GM21737 (cell line): ENCODE measurements at regions not wholly inside any gene's neighbourhood (a gene's known extent, or its start where the extent isn't known, plus 50 kb on each side); places are given as distances from the start of the nearest gene placed in this dataset.
"Not testable (repeated sequence)": the region's sequence is repeated elsewhere in the genome, so short reads cannot be mapped to it uniquely, and the experiment has no call there.

Experiments
- ATAC-seq: cut with Tn5 transposase; IDR thresholded peaks from one replicate; pipeline ENCODE4 v1.9.1; 2021; ENCODE audit warnings: mild to moderate bottlenecking, moderate library complexity; ENCODE audit not compliant: unreplicated experiment

DNA sequence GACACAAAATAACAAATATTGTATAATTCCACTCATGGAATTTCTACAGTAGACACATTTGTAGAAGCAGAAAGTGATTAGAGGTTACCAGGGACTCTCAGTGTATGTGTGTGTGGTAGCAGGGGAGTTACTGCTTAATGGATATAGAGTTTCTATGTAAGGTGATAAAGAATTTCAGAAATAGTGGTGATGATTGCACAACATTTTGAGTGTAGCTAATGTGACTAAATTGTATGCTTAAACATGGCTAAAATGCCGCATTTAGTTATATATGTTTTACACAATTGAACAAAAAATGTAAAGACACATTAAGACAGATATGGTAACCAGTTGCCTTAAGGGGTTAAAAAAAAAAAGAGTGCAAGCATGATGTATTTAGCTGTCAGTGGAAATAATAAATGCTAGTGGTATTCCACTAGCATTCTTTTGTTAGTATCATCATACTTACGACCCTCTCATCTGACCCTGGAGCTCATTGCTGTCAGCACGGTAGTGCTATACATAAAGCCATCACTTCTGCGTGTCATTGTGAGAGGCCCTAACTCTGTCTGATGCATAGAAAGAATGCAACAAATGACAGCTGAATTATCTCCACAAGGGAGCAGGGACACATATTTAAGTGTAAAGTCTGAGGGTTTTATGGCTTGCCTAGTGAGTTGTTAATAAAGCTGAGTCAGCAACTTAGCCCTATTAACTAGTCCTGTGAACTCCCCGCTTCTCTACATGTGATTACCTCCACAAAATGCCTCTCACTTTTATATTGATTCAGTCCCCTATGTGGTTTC lies 134.1 kb upstream of the RXFP2 start:
- no peak for ATAC-seq

DNA sequence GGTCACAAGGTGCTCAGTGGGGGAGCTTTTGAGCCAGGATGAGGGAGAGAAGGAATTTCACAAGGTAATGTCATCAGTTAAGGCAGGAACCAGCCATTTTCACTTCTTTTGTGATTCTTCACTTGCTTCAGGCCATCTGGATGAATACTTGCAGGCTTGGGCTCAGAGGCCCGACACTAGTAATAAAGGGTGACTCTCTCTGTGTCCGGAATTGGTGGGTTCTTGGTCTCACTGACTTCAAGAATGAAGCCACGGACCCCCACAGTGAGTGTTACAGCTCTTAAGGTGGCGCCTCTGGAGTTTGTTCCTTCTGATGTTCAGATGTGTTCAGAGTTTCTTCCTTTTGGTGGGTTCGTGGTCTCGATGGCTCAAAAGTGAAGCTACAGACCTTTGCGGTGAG lies 131.8 kb upstream of the RXFP2 start:
- ATAC-seq = not testable (repeated sequence)

DNA sequence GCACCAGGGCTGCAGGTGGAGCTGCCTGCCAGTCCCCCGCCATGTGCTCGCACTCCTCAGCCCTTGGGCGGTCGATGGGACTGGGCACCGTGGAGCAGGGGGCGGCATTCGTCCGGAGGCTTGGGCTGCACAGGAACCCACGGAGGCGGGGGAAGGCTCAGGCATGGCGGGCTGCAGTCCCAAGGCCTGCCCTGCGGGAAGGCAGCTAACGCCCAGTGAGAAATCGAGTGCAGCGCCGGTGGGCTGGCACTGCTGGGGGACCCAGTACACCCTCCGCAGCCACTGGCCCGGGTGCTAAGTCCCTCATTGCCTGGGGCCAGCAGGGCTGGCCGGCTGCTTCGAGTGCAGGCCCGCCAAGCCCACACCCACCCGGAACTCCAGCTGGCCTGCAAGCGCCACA lies 130.5 kb upstream of the RXFP2 start:
- not testable (repeated sequence) for ATAC-seq

DNA sequence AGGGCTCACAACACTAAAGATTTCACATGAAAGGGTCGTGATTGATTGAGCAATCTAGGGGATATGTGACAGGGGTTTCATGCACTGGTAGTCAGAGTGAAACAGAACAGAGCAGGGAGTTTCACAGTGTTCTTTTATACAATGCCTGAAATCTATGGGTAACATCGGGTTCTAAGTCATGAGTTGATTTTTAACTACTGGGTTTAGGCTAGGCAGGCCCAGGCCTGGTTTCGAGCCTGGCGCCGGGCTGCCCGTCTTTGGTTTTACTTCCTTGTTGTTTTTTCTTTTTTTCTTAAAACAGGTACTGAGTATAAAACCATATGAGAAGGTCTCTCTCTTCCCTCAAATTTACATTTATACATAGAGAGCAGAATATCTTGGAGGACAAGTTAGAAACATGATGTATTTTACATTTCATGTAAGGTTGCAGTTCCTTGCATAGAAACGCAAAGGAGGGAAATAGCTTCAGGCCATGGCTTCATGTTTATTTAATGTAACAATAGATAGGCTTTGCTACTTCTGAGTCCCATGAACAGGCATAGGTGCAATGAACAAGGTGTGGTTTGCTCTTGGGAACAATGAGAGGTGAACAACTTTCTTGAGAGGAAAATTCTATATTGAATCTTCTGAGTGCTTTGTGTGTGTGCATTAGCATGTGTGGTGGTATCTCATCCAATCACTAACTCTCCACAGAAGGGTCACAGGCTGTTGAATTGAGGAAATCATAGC lies 128.9 kb upstream of the RXFP2 start:
- no peak for ATAC-seq

DNA sequence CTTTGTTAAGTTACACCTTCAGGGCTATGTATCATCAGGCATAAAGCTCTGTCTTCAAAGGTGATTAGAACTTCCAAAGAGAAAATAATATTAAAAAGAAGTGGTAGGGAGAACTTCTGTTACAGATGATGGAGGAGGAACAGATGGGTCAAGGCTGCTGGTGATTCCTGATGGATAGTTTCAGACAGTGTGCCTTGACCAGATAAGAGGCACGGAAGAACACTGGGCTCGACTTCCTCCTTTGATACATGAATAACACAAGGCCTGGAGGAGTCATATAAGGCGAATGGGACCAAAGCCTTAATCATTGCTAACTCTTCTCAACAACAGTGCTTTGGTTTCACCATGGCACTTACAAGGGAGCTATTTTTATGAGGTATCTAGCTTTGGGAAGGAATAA lies 128.1 kb upstream of the RXFP2 start:
- no peak for ATAC-seq

DNA sequence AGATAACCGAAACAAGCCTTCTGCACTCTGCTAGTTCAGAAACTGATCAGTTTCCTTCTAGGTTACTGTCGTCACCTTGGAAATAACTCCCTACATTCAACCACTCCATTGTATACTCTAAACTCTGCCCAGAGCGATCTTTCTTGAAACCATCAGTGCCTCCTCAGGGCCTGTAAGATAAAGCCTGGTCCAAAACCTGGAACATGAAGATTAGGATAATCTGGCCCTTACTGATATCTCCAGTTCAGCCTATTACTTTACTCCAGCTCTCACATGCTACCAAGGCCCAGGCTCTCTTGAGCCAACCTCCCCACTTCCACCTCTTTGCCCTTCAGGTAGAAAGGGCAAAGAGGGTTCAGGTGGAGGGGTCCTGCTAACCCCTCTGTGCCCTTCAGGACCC lies 125.3 kb upstream of the RXFP2 start:
- no peak for ATAC-seq

DNA sequence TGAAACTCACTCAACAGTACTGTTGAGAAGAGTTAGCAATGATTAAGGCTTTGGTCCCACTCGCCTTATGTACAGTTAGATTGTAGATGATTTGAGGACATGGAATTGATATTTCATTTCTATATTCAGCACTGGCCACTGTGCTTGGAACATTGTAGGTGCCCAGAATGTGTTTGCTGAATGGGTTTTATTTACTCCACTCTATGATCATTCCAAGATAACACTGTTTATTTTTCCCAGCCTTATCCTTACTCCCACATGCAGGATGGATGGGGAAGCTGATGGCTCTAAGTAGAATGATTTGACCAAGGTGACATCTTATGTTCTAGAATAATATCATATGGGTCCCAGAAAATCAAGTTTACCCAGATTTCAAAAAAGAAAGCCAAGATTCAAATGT lies 124.6 kb upstream of the RXFP2 start:
- ATAC-seq = no peak

DNA sequence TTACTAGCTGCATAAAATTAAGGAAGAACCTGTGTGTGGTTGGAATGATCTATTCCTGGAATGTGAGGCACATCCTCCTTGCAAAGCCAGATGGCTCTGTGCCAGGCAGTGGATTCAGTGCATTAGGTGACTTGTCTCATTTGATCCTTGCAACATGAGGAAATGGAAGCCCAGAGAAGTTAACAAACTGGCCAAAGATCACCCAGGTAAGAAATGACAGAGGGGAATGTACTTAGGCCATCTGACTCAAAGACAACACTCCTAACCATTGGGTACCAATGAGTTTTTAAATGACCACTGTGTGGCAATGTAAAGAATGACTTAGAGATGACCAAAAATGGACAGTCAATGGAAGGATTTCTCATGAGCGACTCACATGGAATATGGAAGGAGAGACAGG lies 114.2 kb upstream of the RXFP2 start:
- no peak for ATAC-seq

DNA sequence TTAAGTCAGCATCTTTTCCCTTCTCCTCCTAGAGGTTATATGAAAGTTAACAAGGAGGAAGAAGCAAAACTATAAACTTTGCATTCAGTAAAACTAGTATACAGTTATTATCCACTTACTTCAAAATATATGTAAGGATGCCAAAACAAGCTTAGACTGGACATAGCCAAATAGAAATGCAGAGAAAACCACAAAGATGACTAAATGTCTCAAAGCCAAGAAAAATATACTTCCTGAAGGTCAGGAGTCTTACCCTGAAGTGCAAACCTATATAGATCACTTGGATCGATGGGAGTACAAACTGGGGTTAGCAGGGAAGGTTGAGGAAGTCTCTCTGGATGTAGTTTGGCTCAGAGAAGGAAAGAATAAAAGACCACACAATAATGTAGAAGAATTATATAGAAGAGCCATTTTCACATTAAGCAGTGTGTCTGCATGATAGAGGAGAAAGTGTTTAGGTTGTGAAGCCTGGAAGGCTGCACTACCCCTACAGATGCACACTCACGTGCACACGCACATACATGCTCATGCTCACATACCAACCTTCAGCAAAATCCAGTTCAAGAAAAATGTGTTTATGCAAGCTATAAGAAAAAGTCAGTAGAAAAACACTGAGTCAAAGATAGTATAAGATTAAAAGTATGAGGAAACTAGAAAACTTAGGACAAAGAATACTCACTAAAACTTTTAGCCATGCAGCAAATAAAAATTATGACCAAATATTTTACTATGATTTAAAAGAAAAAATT lies 112.1 kb upstream of the RXFP2 start:
- ATAC-seq = no peak

DNA sequence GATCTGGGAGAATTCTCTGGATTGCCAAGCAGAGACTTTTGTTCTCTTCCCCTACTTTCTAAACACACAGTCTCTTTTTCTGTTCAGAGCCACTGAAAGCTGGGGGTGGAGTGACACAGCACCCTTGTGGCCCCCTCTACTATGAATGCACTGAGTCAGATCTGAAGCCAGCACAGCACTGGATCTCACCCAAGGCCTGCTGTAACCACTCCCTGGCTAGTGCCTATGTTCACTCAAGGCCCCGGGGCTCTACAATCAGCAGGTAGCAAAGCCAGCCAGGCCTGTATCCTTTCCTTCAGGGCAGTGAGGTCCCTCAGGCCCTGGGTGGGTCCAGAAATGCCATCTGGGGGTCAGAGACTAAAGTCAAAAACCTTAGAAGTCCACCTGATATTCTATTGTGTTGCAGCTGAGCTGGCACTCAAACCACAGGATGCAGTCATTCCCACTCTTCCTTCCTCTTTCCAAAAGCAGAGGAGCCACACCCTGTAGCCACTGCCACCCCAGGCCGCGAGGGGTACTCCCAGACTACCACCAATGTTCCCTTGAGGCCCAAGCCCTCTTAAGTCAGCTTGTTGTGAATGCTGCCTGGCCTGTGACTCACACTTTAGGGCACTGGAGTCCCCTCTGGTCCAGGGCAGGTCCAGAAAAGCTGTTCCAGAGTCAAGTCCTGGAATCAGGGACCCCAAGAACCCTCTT lies 110.1 kb upstream of the RXFP2 start:
- ATAC-seq = no peak

DNA sequence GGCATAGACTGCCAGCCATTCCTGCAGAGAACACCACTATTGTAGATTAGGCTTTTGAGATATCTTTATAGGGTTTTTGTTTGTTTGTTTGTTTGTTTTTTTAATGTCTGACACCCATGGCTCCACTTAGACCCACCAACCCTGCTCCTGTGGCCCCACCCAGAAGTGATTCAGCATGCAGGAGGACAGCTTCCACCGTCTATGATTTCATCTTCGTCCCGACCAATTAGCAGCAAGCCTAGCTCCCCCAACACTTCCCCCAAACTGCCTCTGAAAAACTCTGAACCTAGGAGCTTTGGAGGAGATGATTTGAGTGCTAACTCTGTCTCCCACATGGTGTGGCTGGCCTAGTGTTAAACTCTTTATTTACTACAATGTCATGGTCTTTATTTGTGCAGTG lies 108.3 kb upstream of the RXFP2 start:
- ATAC-seq = no peak

DNA sequence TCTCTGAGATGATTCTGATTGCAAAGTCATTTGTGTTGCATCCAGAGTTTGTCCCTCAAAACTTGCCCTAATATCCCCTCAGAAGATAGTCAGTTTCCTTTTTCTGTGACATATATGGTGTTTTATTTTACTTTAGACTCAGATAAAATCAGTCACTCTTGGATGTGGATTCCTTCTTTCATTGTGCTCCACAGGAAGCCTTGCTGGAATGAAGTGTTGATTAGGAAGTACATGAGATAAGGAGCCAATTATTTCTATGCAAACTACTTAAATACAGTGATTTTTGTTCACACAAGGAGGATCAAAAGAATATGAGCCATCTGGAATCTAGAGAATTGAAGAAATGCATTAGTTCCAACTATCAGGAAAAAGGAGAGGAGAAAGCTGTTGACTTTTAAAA lies 107.6 kb upstream of the RXFP2 start:
- no peak for ATAC-seq

DNA sequence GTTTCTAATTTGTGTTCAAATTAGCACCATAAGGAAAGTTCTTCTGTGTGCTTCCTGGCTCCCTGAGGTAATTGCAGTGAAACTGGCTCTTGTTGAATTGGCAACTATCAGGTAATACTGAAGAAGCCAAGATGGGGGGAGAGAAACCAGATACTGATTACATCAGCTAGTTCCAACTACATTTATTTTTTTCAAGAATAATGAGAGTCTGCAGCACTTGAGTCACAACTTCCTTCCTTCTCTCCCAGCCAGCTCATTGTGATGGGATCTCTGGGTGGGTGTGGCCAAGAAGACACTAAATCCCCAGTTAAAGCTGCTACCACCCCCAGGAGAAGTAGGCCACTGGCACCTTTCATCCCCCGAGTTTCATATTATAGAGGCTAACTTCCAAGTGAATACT lies 100.7 kb upstream of the RXFP2 start:
- ATAC-seq = no peak

DNA sequence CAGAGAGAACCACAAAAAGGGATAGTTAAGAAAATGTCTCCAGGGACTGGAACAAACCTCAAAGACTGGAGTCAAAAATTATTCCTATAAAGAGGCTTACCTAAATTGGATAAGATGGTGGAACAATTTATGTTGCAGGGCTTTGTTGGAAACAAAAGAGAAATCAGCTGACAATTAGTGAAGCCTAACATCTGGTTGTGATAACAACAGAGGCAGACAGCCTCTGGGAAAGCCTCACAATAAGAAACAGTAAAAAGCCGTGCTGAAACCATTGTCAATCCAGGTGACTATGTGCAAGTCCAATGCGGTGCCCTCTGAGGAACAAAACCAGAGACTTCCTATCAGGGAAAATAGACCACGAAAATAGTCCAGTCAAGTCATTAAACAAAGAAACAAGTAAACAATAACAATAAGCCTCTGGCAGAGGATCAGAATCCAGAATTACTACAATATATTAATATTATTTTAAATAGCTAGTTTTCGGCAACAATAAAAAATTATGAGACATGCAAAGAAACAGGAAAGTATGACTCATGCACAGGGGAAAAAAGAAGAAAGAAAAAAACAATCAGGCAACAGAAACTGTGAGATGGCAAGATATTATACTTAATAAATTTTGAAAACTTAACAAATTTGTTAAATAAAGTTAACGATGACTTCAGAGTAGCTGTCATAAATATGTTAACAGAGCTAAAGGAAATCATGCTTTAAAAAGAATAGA lies 99.7 kb upstream of the RXFP2 start:
- ATAC-seq = no peak

DNA sequence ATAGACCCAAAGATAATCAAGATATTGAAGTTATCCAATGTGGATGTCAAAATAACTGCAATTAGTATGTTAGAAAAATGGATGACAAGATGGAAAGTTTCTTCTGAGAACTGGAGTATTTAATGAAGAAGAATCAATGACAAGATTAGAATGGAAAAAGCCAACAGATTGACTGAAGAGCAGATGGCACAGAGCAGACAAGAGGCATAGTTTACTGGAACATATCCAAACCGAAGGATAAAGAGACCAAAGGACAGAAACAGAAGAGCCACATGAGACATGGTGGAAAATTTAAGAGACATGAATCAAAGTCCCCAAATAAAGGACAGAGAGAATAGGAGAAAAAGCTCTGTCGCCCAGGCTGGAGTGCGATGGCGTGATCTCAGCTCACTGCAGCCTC lies 89.6 kb upstream of the RXFP2 start:
- ATAC-seq = no peak

DNA sequence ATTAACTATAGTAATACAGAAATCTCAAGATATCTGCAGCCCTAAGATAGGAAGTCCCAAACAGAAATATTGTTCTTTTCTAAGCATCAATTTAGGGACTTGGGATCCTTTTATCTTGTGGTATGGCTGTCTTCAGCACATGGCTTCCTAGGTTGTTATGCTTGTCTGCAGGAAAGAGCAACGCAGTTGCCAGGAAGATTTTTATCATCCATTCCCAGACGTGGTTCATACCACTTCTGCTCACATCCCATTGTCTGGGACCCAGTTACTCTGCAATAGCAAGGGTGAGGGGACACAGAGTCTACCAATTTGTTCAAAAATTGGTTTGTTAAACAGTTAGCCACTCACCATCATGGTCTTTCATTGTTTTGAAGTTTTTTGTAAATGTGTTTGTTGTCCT lies 85.6 kb upstream of the RXFP2 start:
- no peak for ATAC-seq

DNA sequence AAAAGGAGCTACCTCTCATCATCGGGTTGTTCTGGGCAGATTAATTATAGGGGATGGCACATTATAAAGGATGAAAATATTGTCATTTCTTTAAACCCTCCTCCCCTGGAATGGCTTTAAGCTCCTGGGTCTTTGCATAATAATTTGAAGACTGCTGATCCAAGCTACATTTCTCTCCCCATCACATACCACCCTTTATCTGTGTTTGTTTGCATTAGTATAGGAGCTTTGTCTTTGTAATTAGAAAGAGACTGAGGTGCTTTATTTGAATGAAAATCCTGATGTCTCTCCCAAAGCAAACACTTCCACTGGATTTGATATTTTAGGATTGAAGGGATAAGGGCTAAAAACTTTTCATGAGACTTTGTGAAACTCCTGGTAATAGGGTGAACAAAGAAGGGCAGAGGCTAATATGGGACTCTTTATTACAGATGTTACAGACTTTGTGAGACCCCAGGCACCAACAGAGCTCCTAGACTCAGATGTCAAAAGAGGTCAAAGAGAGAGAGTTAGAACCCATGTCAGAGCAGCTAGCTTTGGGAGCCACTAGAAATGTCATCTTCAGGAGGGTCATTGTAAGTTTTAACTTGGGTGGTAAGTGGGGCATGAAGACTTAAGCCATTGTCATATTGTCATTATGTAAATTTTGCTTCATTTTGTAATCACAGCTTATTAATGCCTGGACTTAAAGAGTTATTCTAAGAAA lies 75.3 kb upstream of the RXFP2 start:
- no peak for ATAC-seq

DNA sequence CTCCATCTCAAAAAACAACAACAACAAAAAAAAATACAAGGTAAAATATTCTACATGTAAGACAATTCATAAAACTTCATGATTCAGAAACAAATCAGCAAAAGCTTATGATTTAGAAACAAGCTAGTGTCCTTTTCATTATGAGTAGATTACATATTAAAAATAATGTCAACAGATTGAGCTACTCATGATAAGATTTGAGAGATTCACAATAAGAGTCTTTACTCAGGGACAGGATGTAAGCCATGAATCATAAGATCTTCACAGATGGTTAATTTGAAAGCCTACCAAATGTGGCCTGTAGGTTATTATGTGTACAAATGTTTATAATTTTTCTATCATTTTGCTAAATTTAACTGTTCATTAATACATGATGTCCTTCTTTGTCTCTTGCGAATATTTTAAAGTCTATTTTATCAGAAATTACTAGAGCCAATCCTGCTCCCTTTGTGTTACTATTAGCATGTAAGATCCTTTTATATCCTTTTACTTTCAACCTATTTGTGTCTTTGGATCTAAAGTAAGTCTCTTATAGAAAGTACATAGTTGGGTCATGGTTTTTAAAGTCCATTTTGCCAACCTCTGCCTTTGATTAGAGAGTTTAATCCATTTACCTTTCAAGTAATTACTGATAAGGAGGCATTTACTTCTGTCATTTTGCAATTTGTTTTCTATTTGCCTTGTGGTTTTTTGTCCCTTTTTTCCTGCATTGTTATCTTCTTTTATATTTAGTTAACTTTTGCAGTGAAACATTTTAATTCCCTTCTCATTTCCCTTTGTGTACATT lies 68.3 kb upstream of the RXFP2 start:
- ATAC-seq = no peak

DNA sequence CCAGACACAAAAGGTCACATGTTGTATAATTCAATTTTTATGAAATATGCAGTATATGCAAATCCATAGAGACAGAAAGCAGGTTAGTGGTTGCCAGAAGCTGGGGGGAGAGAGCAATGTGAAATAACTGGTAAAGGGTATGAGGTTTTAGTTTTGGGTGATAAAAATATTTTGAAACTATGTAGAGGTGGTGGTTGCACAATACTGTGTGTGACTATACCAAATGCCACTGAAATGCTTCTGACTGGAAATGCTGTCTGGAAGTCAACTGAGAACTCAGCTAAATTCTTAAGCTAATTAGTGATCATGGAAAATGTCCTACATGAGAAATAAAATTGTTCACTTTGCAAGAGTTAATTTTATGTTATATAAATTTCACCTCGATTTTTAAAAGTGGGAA lies 65.3 kb upstream of the RXFP2 start:
- ATAC-seq = no peak
